ENCODE measurements at regions not wholly inside any gene's neighbourhood (a gene's known extent, or its start where the extent isn't known, plus 50 kb on each side); places are given as distances from the start of the nearest gene placed in this dataset.

DNA sequence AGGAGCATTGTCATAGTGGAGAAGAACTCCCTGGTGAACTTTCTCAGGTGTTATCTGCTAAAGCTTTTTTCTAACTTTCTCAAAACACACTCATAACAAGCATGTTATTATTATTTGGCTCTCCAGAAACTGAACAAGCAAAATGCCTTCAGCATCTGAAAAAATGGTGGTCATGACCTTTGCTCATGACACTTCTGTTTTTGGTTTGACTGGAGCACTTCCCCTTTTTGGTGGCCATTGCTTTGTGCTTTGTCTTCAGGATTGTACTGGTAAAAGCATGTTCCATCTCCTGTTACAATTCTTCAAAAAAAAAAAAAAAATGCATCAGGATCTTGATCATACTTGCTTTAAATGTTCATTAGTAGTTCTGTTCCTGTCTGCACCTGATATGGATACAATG, 1241.6 kb upstream of the USP15 start:
- FAIRE-seq = no peak
- H3K23me2 ChIP-seq (ENCODE audit: low read depth, low read length) = no peaks in the 10 kb centered on the region
- H2BK5ac ChIP-seq (ENCODE audit: low read depth, low read length) = no peak overlapping the region

More for the DNA sequence above, 1241.6 kb upstream of the USP15 start:
- Histone ChIP-seq H4K20me1 (replicated peaks in 1 of 2; ENCODE audit: control insufficient read depth in 1 of 2, insufficient read depth in 2 of 2, low read length in 2 of 2) (no peaks in the 10 kb centered on the region), H3K4ac (replicated peaks; ENCODE audit: insufficient read length, low read depth, low read length) (no peak overlapping the region), H2BK20ac (ENCODE audit: low read length) (no peak overlapping the region), H3K56ac (replicated peaks; ENCODE audit: insufficient read length, low read depth, low read length) (no peak overlapping the region), H2BK120ac (replicated peaks; ENCODE audit: low read depth, low read length) (no peak overlapping the region), H2BK12ac (ENCODE audit: low read depth, low read length) (no peak overlapping the region), H3K4me3 (ENCODE audit: extremely low read depth in 1 of 4, insufficient read depth in 2 of 4, low read depth in 3 of 4, low read length in 4 of 4) (no peak overlapping the region), H3K27me3 (replicated peaks in 1 of 4; ENCODE audit: control insufficient read depth in 3 of 4, extremely low read depth in 1 of 4, insufficient read depth in 3 of 4, low read length in 3 of 4) (no peaks in the 10 kb centered on the region), H3K18ac (ENCODE audit: extremely low read depth, low read length) (no peak overlapping the region), H4K91ac (replicated peaks; ENCODE audit: insufficient read length, low read length) (no peak overlapping the region), H2AFZ (ENCODE audit: low read length) (no peak overlapping the region), H3K79me1 (ENCODE audit: low read depth, low read length) (no peaks in the 10 kb centered on the region), H3K27ac (ENCODE audit: low read depth, low read length) (no peak overlapping the region), H3K4me2 (ENCODE audit: insufficient read depth in 1 of 2, low read depth in 2 of 2, low read length in 2 of 2) (no peak overlapping the region), H3K4me1 (replicated peaks in 1 of 4; ENCODE audit: control insufficient read depth in 3 of 4, insufficient read depth in 4 of 4, low read length in 3 of 4) (no peaks in the 10 kb centered on the region), H3K9ac (replicated peaks in 1 of 4; ENCODE audit: extremely low read depth in 1 of 4, low read depth in 3 of 4, low read length in 3 of 4) (no peak overlapping the region), H3K14ac (ENCODE audit: insufficient read length) (no peak overlapping the region), H3K79me2 (ENCODE audit: control insufficient read depth in 1 of 2, insufficient read depth in 2 of 2, low read length in 2 of 2) (no peaks in the 10 kb centered on the region), H4K8ac (ENCODE audit: extremely low read depth, insufficient read depth, low read length) (no peak overlapping the region), H3K9me3 (ENCODE audit: insufficient read depth in 2 of 2, low read depth in 1 of 2, low read length in 1 of 2) (peaks cover 4 to 5% of the 10 kb centered on the region in 2 experiments; a peak in 2 of 4 replicates), H3K23ac (ENCODE audit: insufficient read length) (no peak overlapping the region), H2BK15ac (ENCODE audit: low read length) (no peak overlapping the region), H4K5ac (ENCODE audit: insufficient read length, low read depth, low read length) (no peak overlapping the region), H3K36me3 (ENCODE audit: control insufficient read depth in 2 of 4, insufficient read depth in 4 of 4, low read length in 3 of 4) (no peaks in the 10 kb centered on the region), H2AK5ac (ENCODE audit: low read depth, low read length) (no peak overlapping the region)
- no peak for TF ChIP-seq TBP (IDR thresholded peaks at IDR 0.05; ENCODE audit: low read depth, low read length)
- no peak for TF ChIP-seq POU5F1 (IDR thresholded peaks at IDR 0.05; ENCODE audit: low read depth, low read length)
- TF ChIP-seq NRF1 (IDR thresholded peaks at IDR 0.05; ENCODE audit: low read depth, low read length) = no peak
- TF ChIP-seq GABPA (IDR thresholded peaks at IDR 0.05; ENCODE audit: borderline replicate concordance, insufficient read depth, low read length) = no peak
- no peak for TF ChIP-seq SUZ12 (IDR thresholded peaks at IDR 0.05; ENCODE audit: low read length)
- TF ChIP-seq SIN3A (conservative IDR thresholded peaks at IDR 0.05 in 1 of 2, IDR thresholded peaks at IDR 0.05 in 1 of 2; ENCODE audit: low read depth in 1 of 2, low read length in 2 of 2) = no peak
- TF ChIP-seq CHD2 (IDR thresholded peaks at IDR 0.05; ENCODE audit: low read length) = no peak
- TF ChIP-seq SIRT6 (IDR thresholded peaks at IDR 0.05; ENCODE audit: low read length) = no peak
- TF ChIP-seq NANOG (IDR thresholded peaks at IDR 0.05; ENCODE audit: insufficient read depth, low read depth, low read length, poor library complexity, severe bottlenecking) = no peak
- TF ChIP-seq TAF7 (optimal IDR thresholded peaks at IDR 0.05; ENCODE audit: borderline replicate concordance, low read depth, low read length) = no peak
- no peak for TF ChIP-seq EP300 (IDR thresholded peaks at IDR 0.05; ENCODE audit: borderline replicate concordance in 1 of 2, low read depth in 2 of 2, low read length in 2 of 2)
- ChIA-PET CTCF (ENCODE audit: partially characterized antibody) (interaction anchor here (0.9 kb wide), 1 partner anchor 40 kb away, joined by 3 read pairs; no protein-coding TSS in a partner anchor), POLR2A (ENCODE audit: partially characterized antibody) (no interaction called here)
- no peak for DNase-seq (ENCODE audit: low read depth in 1 of 2, low spot score in 2 of 2)
